CD4-positive, alpha-beta T cell (primary cell): ENCODE measurements at regions not wholly inside any gene's neighbourhood (a gene's known extent, or its start where the extent isn't known, plus 50 kb on each side); places are given as distances from the start of the nearest gene placed in this dataset.

Experiments
- ATAC-seq: fragments of 200-7000 bp; cut with Tn5 transposase; one replicate; pipeline ENCODE4 v1.10.0; 2022; ENCODE audit warnings: mild to moderate bottlenecking; ENCODE audit not compliant: poor library complexity
- CTCF ChIA-PET: fragments of 350-600 bp; sonication (Branson Sonifier 250); formaldehyde crosslinking; loops from one replicate; lab custom pipeline; 2021; ENCODE audit warnings: antibody characterized with exemption, inconsistent platforms; lab: Charles Lee
- POLR2A ChIA-PET: fragments of 350-600 bp; sonication (Branson Sonifier 250); formaldehyde crosslinking; loops from one replicate; lab custom pipeline; 2021; ENCODE audit warnings: antibody characterized with exemption, inconsistent platforms; lab: Charles Lee
- DNase-seq, 14 experiments: peaks; one replicate each; pipeline ENCODE4 v3.0.0-alpha.2; 2013 to 2020; ENCODE audit warnings: mixed read lengths in 2 of 14
- H3K27ac ChIP-seq, 2 donors: one replicate each; pipeline versions ENCODE4 v1.5.1 to v1.7.0; 2013; ENCODE audit warnings: low read length in 2 of 2, low read depth in 1 of 2, mild to moderate bottlenecking in 1 of 2
- H3K27me3 ChIP-seq, 2 experiments: 1 replicate in 1 of 2; 2 replicates in 1 of 2; pipeline versions ENCODE4 v1.6.1 to v1.7.0; 2013; ENCODE audit warnings: low read length in 2 of 2, control low read depth in 1 of 2, mild to moderate bottlenecking in 1 of 2, moderate library complexity in 1 of 2; ENCODE audit not compliant: insufficient read depth in 2 of 2, control insufficient read depth in 1 of 2
- H3K36me3 ChIP-seq: one replicate; pipeline ENCODE4 v1.6.1; 2013; ENCODE audit warnings: low read length, control low read depth; ENCODE audit not compliant: insufficient read depth
- H3K4me1 ChIP-seq: one replicate; pipeline ENCODE4 v1.6.1; 2013; ENCODE audit warnings: low read length, control low read depth; ENCODE audit not compliant: insufficient read depth
- H3K4me3 ChIP-seq: one replicate; pipeline ENCODE4 v1.5.1; 2013; ENCODE audit warnings: mild to moderate bottlenecking, low read length, moderate library complexity
- H3K9me3 ChIP-seq, 2 experiments: 1 replicate in 1 of 2; 2 replicates in 1 of 2; pipeline versions ENCODE4 v1.6.1 to v1.7.0; 2013; ENCODE audit warnings: low read length in 2 of 2, mild to moderate bottlenecking in 2 of 2, control low read depth in 1 of 2, moderate library complexity in 1 of 2; ENCODE audit not compliant: control insufficient read depth in 1 of 2, insufficient read depth in 1 of 2
- H3K27ac Mint-ChIP-seq: one replicate; pipeline ENCODE4 v1.8.0; 2020; ENCODE audit warnings: mixed read lengths
- H3K27me3 Mint-ChIP-seq: one replicate; pipeline ENCODE4 v1.8.0; 2021; ENCODE audit warnings: mixed read lengths
- H3K36me3 Mint-ChIP-seq: one replicate; pipeline ENCODE4 v1.8.0; 2021; ENCODE audit warnings: low read depth, mixed read lengths
- H3K4me1 Mint-ChIP-seq: one replicate; pipeline ENCODE4 v1.8.0; 2021; ENCODE audit warnings: low read depth, mixed read lengths
- H3K4me3 Mint-ChIP-seq: one replicate; pipeline ENCODE4 v1.8.0; 2020; ENCODE audit warnings: mild to moderate bottlenecking, mixed read lengths
- H3K9me3 Mint-ChIP-seq: one replicate; pipeline ENCODE4 v1.8.0; 2020; ENCODE audit warnings: mixed read lengths
- CTCF ChIP-seq: fragments of 200-600 bp; IDR thresholded peaks from one replicate; pipeline ENCODE4 v1.8.0; 2022; ENCODE audit warnings: antibody characterized with exemption, mild to moderate bottlenecking
- intact Hi-C, 2 experiments: fragments of 100-400 bp; cut with DNase I in 1 of 2; cut with micrococcal nuclease in 1 of 2; formaldehyde crosslinking; loops; one replicate each; pipeline versions ENCODE4 v1.15.1 to v1.9.0; 2023 to 2025; cut with DNase I, micrococcal nuclease

DNA sequence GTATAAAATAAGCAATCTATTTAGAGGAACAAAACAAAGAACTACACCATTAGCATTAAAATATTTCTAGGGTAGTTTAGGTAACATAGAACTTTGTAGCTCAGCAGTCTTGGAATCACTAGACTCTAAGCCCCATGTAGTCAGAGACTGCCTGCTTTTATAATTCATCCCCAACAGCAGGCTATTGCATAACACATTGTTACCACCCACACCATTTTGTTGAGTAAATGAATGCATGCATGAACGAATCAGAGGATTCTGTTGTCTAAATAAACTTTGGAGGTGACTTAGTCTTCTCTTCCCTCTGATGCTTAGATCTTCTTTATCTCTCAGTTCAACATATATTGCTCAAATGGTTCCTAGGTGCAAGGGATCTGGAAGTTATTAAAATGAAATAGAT lies 167.6 kb upstream of the TNP1 start:
- H3K36me3 ChIP-seq = no peaks in the 10 kb centered on the region
- H3K4me3 ChIP-seq = no peak overlapping the region
- peaks cover 2% of the 10 kb centered on the region for H3K9me3 Mint-ChIP-seq
- no peak overlapping the region for H3K27ac ChIP-seq
- H3K27ac Mint-ChIP-seq = no peak overlapping the region
- ATAC-seq = no peak
- peaks cover 17% of the 10 kb centered on the region for H3K27me3 Mint-ChIP-seq
- H3K4me1 ChIP-seq = no peaks in the 10 kb centered on the region
- ChIA-PET POLR2A (no interaction called here), CTCF (no interaction called here)
- H3K9me3 ChIP-seq = no peaks in the 10 kb centered on the region
- no peaks in the 10 kb centered on the region for H3K4me1 Mint-ChIP-seq
- DNase-seq = no peak
- H3K36me3 Mint-ChIP-seq = no peaks in the 10 kb centered on the region
- TF ChIP-seq CTCF = no peak
- H3K4me3 Mint-ChIP-seq = no peak overlapping the region
- H3K27me3 ChIP-seq = peaks cover 0 to 7% of the 10 kb centered on the region in 2 experiments
- intact Hi-C loops = no loop called here

DNA sequence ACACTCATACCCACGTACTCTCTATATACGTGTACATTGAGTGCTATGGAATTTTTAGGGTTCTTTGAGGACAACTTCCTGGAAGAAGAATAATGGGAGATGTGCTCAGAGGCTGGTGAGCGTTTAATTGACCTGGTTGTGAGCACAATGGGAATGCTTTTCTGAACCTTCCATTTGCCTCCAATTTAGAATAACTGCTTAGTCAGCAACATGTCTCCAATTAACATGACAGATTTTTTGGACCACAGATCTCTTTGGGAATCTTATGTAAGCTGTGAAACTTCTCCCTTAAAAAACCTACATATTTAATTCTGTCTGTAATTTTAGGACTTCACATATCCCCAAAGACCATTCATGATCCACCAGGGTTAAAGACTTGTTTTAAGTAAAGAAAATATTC lies 166.7 kb upstream of the TNP1 start:
- peaks cover 17% of the 10 kb centered on the region for H3K27me3 Mint-ChIP-seq
- no peaks in the 10 kb centered on the region for H3K36me3 Mint-ChIP-seq
- H3K4me3 Mint-ChIP-seq = no peak overlapping the region
- POLR2A ChIA-PET = no interaction called here
- Histone ChIP-seq H3K9me3 (no peaks in the 10 kb centered on the region), H3K4me1 (no peaks in the 10 kb centered on the region), H3K27me3 (peaks cover 0 to 7% of the 10 kb centered on the region in 2 experiments), H3K27ac (no peak overlapping the region), H3K36me3 (no peaks in the 10 kb centered on the region), H3K4me3 (no peak overlapping the region)
- intact Hi-C loops = no loop called here
- H3K27ac Mint-ChIP-seq = no peak overlapping the region
- DNase-seq (no peak), ATAC-seq (no peak)
- H3K9me3 Mint-ChIP-seq = peaks cover 2% of the 10 kb centered on the region
- H3K4me1 Mint-ChIP-seq = no peaks in the 10 kb centered on the region
- CTCF ChIA-PET = no interaction called here
- no peak for TF ChIP-seq CTCF

- no peak overlapping the region for H3K27ac ChIP-seq
- ATAC-seq (no peak), DNase-seq (no peak)
- ChIA-PET POLR2A (no interaction called here), CTCF (no interaction called here)
- no peak overlapping the region for H3K4me3 Mint-ChIP-seq
- H3K36me3 Mint-ChIP-seq = no peaks in the 10 kb centered on the region
- no peaks in the 10 kb centered on the region for H3K4me1 ChIP-seq
- H3K9me3 ChIP-seq = no peaks in the 10 kb centered on the region
- H3K27me3 Mint-ChIP-seq = peaks cover 17% of the 10 kb centered on the region
- TF ChIP-seq CTCF = no peak
- no peaks in the 10 kb centered on the region for H3K36me3 ChIP-seq
- H3K4me3 ChIP-seq = no peak overlapping the region
- no peak overlapping the region for H3K27ac Mint-ChIP-seq
- no peaks in the 10 kb centered on the region for H3K4me1 Mint-ChIP-seq
- peaks cover 2% of the 10 kb centered on the region for H3K9me3 Mint-ChIP-seq
- intact Hi-C loops = no loop called here
- peaks cover 0 to 7% of the 10 kb centered on the region in 2 experiments for H3K27me3 ChIP-seq
These were observed 166.3 kb upstream of the TNP1 start for GRCh38 chr2:217026161-217026560.
